ENCODE measurements at regions not wholly inside any gene's neighbourhood (a gene's known extent, or its start where the extent isn't known, plus 50 kb on each side); places are given as distances from the start of the nearest gene placed in this dataset.

DNA sequence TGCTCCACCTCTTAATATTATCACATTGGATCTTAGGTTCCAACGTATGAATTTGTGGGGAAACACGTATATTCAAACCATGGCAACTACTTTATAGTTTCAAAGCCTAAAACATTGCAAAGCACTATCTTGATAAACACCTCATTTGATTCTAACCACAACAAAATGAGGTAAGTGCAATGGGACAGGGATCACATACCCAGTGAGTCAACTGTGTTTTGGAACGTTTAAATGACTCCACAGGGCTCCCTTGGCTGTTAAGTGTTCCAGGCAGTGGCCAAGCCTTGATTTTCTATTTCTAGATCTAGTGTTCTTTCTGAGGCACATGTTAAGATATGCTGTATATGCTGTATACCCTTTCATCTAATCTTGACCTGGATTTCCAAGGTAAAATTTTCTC, 54.5 kb upstream of the C1QTNF7 start:
- no peak for DNase-seq
- intact Hi-C loops (cut with DNase I; ENCODE audit: low total_unique reads) (no loop called here), in situ Hi-C loops (cut with MboI; ENCODE audit: low sequenced_read_pairs in 4 of 4) (no loop called here)
- no peaks in the 10 kb centered on the region for H3K9me3 ChIP-seq
- peaks cover 0 to 6% of the 10 kb centered on the region in 2 donors for H3K4me1 ChIP-seq
- TF ChIP-seq, protein P1, sequence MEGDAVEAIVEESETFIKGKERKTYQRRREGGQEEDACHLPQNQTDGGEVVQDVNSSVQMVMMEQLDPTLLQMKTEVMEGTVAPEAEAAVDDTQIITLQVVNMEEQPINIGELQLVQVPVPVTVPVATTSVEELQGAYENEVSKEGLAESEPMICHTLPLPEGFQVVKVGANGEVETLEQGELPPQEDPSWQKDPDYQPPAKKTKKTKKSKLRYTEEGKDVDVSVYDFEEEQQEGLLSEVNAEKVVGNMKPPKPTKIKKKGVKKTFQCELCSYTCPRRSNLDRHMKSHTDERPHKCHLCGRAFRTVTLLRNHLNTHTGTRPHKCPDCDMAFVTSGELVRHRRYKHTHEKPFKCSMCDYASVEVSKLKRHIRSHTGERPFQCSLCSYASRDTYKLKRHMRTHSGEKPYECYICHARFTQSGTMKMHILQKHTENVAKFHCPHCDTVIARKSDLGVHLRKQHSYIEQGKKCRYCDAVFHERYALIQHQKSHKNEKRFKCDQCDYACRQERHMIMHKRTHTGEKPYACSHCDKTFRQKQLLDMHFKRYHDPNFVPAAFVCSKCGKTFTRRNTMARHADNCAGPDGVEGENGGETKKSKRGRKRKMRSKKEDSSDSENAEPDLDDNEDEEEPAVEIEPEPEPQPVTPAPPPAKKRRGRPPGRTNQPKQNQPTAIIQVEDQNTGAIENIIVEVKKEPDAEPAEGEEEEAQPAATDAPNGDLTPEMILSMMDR (IDR thresholded peaks at IDR 0.05 in 4 of 5, conservative IDR thresholded peaks at IDR 0.05 in 1 of 5): no peak
- no peak for TF ChIP-seq POLR2A (IDR thresholded peaks at IDR 0.05)
- H3K27me3 ChIP-seq: no peaks in the 10 kb centered on the region
- peak in 1 of 2 donors; percentile 42 for ATAC-seq
- H3K36me3 ChIP-seq: no peaks in the 10 kb centered on the region
- H3K4me3 ChIP-seq: no peak overlapping the region
- H3K27ac ChIP-seq: no peak overlapping the region

DNA sequence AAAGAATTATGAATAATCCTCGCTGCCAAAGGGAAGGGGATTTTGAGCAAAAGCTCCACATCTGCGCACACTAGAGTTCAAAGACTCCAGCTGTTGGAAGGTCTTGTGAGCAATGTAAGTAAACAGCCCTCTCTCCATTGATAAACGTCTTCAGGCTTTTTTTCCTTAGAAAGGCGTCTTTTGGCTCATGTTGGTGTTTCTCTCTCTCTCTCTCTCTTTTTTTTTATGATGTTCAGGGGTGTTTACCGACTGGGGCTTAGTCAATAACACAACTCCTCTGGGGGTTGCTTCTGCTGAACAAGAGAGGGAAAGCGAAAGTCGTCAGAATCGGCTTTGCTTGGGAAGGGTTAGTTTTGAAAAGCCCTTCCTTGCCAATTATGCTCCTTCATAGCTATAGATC, 53.2 kb upstream of the C1QTNF7 start:
- Histone ChIP-seq H3K27ac (peak overlapping the region; percentile 21 to 63 (median 41)), H3K4me3 (peak overlapping the region; percentile 2 to 41 (median 32)), H3K27me3 (no peaks in the 10 kb centered on the region), H3K4me1 (peaks cover 0 to 6% of the 10 kb centered on the region in 2 donors), H3K9me3 (no peaks in the 10 kb centered on the region), H3K36me3 (no peaks in the 10 kb centered on the region)
- intact Hi-C loops (cut with DNase I; ENCODE audit: low total_unique reads) (no loop called here), in situ Hi-C loops (cut with MboI; ENCODE audit: low sequenced_read_pairs in 4 of 4) (no loop called here)
- ATAC-seq (peak; percentile 33 to 43), DNase-seq (no peak)
- TF ChIP-seq, protein P1 (IDR thresholded peaks at IDR 0.05 in 4 of 5, conservative IDR thresholded peaks at IDR 0.05 in 1 of 5): no peak
- TF ChIP-seq POLR2A (IDR thresholded peaks at IDR 0.05): no peak

DNA sequence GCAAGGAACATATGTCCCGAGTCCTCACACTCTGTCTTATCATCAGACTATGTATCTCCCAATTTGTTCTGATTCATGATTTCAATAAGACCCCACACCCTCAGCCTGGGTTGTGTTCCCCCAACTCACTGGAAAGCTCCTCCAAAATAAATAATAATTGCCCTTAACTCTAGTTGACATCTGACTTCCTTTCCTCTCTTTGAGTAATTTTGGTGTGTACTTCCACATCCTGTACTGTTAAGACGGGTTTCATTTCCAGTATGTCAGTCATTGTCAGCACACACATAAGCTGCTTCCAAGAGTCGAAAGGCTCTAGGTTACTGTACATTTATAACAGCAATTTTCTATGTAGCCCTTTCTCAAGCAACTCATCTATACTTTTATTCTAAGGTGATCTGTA, 52.2 kb upstream of the C1QTNF7 start:
- DNase-seq: no peak
- in situ Hi-C loops (cut with MboI; ENCODE audit: low sequenced_read_pairs in 4 of 4): no loop called here
- Histone ChIP-seq H3K36me3 (no peaks in the 10 kb centered on the region), H3K4me3 (peak overlapping the region in 1 of 4 donors; percentile 41), H3K9me3 (no peaks in the 10 kb centered on the region), H3K4me1 (peaks cover 0 to 6% of the 10 kb centered on the region in 2 donors), H3K27me3 (no peaks in the 10 kb centered on the region), H3K27ac (no peak overlapping the region)
- no peak for ATAC-seq
- no peak for TF ChIP-seq POLR2A (IDR thresholded peaks at IDR 0.05)
- TF ChIP-seq, protein P1 (IDR thresholded peaks at IDR 0.05 in 4 of 5, conservative IDR thresholded peaks at IDR 0.05 in 1 of 5): no peak
- intact Hi-C loops (cut with DNase I; ENCODE audit: low total_unique reads): no loop called here

DNA sequence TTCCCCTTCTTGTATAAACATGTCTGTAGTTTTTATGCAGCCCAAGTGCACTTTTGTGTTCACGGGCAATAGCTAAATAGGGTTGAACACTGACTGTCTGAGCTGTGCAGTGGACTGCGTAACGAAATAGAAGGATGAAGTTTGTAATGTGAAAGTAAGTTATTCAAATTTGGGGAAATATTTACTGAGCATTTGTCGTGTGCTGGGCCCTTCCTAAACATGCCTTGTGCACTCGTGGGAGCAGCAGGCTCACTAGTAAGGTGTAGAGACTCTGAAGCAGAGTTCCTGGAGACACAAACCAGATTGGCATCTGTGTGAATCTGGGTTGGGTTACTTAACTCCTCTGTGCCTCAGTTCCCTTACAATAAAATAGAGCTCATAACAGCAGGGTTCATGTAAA, 51.7 kb upstream of the C1QTNF7 start:
- ATAC-seq: no peak
- TF ChIP-seq, protein P1 (IDR thresholded peaks at IDR 0.05 in 4 of 5, conservative IDR thresholded peaks at IDR 0.05 in 1 of 5): no peak
- no peak for TF ChIP-seq POLR2A (IDR thresholded peaks at IDR 0.05)
- DNase-seq: no peak
- in situ Hi-C loops (cut with MboI; ENCODE audit: low sequenced_read_pairs in 4 of 4): no loop called here
- Histone ChIP-seq H3K27ac (no peak overlapping the region), H3K36me3 (no peaks in the 10 kb centered on the region), H3K27me3 (no peaks in the 10 kb centered on the region), H3K9me3 (no peaks in the 10 kb centered on the region), H3K4me3 (no peak overlapping the region), H3K4me1 (peaks cover 0 to 6% of the 10 kb centered on the region in 2 donors)
- intact Hi-C loops (cut with DNase I; ENCODE audit: low total_unique reads): no loop called here

DNA sequence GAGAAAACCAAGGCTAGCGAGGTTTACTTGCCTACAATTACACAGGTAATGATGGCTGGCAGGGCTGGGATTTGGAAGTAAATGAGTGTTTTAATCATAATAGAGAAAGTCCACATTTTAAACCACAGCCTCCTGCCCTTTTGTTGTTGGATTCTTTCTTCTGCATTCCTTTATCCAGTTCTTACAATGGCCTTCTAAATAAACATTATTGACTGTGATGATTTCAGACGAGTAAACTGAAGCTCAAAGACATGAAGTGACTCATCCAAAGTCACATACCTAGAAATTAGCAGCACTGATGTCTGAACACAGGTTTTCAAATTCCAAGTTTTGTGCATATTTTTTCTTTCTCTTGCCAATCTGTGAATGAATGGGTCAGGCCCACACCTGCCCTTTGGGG, 51.2 kb upstream of the C1QTNF7 start:
- H3K4me3 ChIP-seq: no peak overlapping the region
- DNase-seq (no peak), ATAC-seq (no peak)
- H3K9me3 ChIP-seq: no peaks in the 10 kb centered on the region
- H3K27me3 ChIP-seq: no peaks in the 10 kb centered on the region
- in situ Hi-C loops (cut with MboI; ENCODE audit: low sequenced_read_pairs in 4 of 4): no loop called here
- H3K27ac ChIP-seq: no peak overlapping the region
- TF ChIP-seq POLR2A (IDR thresholded peaks at IDR 0.05): no peak
- H3K36me3 ChIP-seq: no peaks in the 10 kb centered on the region
- peaks cover 0 to 6% of the 10 kb centered on the region in 2 donors for H3K4me1 ChIP-seq
- intact Hi-C loops (cut with DNase I; ENCODE audit: low total_unique reads): no loop called here

Data from gastrocnemius medialis (tissue), 4 donors.